Keratinocyte (primary cell): ENCODE measurements at regions not wholly inside any gene's neighbourhood (a gene's known extent, or its start where the extent isn't known, plus 50 kb on each side); places are given as distances from the start of the nearest gene placed in this dataset.

Experiments
- DNase-seq: peaks from one replicate; pipeline ENCODE4 v3.0.0-alpha.2; 2011; ENCODE audit warnings: low read depth, missing footprints, low spot score
- FAIRE-seq: peaks from 2 replicates; lab custom pipeline; 2011; peaks lifted over from hg19 to GRCh38; lab: Jason Lieb, UNC
- H2AFZ ChIP-seq: 2 replicates; pipeline ENCODE4 v1.6.0; 2012; ENCODE audit warnings: low read length, control low read depth, inconsistent platforms; ENCODE audit not compliant: control insufficient read depth
- H3K27ac ChIP-seq: 2 replicates; pipeline ENCODE4 v1.5.1; 2011; ENCODE audit warnings: low read length; ENCODE audit not compliant: control insufficient read depth, insufficient read depth
- H3K27me3 ChIP-seq: 3 replicates; pipeline ENCODE4 v1.6.0; 2011; ENCODE audit warnings: low read length; ENCODE audit not compliant: control insufficient read depth, insufficient read depth; ENCODE audit errors: extremely low read depth
- H3K36me3 ChIP-seq, 2 experiments: 2 replicates in 1 of 2; 3 replicates in 1 of 2; pipeline ENCODE4 v1.5.1; 2011; ENCODE audit warnings: low read length in 2 of 2, mild to moderate bottlenecking in 1 of 2; ENCODE audit not compliant: control insufficient read depth in 2 of 2, insufficient read depth in 2 of 2; ENCODE audit errors: extremely low read depth in 1 of 2
- H3K4me1 ChIP-seq: 3 replicates; pipeline ENCODE4 v1.5.1; 2011; ENCODE audit warnings: low read length; ENCODE audit not compliant: control insufficient read depth, insufficient read depth; ENCODE audit errors: extremely low read depth
- H3K4me2 ChIP-seq: 3 replicates; pipeline ENCODE4 v1.6.0; 2011; ENCODE audit warnings: low read depth, low read length; ENCODE audit not compliant: control insufficient read depth, insufficient read depth; ENCODE audit errors: extremely low read depth
- H3K4me3 ChIP-seq, 3 experiments: fragments of 200-600 bp in 1 of 3; sonication (generic) in 1 of 3; 2 replicates in 2 of 3; 3 replicates in 1 of 3; pipeline ENCODE4 v1.5.1; 2011 to 2016; ENCODE audit warnings: low read length in 3 of 3, mild to moderate bottlenecking in 3 of 3, control low read depth in 2 of 3, inconsistent platforms in 1 of 3, low read depth in 1 of 3, mixed read lengths in 1 of 3, mixed run types in 1 of 3, moderate library complexity in 1 of 3; ENCODE audit not compliant: control insufficient read depth in 2 of 3, insufficient read depth in 2 of 3; ENCODE audit errors: extremely low read depth in 1 of 3
- H3K79me2 ChIP-seq: 2 replicates; pipeline ENCODE4 v1.6.0; 2012; ENCODE audit warnings: low read length; ENCODE audit not compliant: control insufficient read depth, insufficient read depth
- H3K9ac ChIP-seq: 3 replicates; pipeline ENCODE4 v1.6.0; 2011; ENCODE audit warnings: low read length; ENCODE audit not compliant: control insufficient read depth, insufficient read depth; ENCODE audit errors: extremely low read depth
- H3K9me1 ChIP-seq: 3 replicates; pipeline ENCODE4 v1.6.0; 2011; ENCODE audit warnings: low read length; ENCODE audit not compliant: control insufficient read depth, insufficient read depth; ENCODE audit errors: extremely low read depth
- H3K9me3 ChIP-seq: 2 replicates; pipeline ENCODE4 v1.5.1; 2012; ENCODE audit warnings: low read depth, low read length; ENCODE audit not compliant: control insufficient read depth
- H4K20me1 ChIP-seq: 3 replicates; pipeline ENCODE4 v1.6.0; 2011; ENCODE audit warnings: low read length; ENCODE audit not compliant: control insufficient read depth, insufficient read depth; ENCODE audit errors: extremely low read depth
- CTCF ChIP-seq, 3 experiments: IDR thresholded peaks in 1 of 3; conservative IDR thresholded peaks in 1 of 3; optimal IDR thresholded peaks in 1 of 3; 2 replicates in 2 of 3; 3 replicates in 1 of 3; pipeline versions ENCODE3 to v1.5.1; 2011; ENCODE audit warnings: low read length in 3 of 3, mild to moderate bottlenecking in 3 of 3, moderate library complexity in 2 of 3, control low read depth in 1 of 3, inconsistent platforms in 1 of 3; ENCODE audit not compliant: insufficient read depth in 2 of 3; ENCODE audit errors: extremely low read depth in 1 of 3
- EZH2 ChIP-seq: IDR thresholded peaks from one replicate; pipeline ENCODE4 v1.6.1; 2012; ENCODE audit warnings: inconsistent platforms, mild to moderate bottlenecking, low read length, moderate library complexity
- dilution Hi-C: fragments of 300-500 bp; cut with MboI; formaldehyde crosslinking; loops from one replicate; pipeline ENCODE4 v1.7.0; 2020; ENCODE audit warnings: low sequenced_read_pairs; ENCODE audit not compliant: extremely low pct_ligation_motif_present

GRCh38 chr6:103983011-103983410 lies 876.7 kb downstream of the HACE1 start:
- Histone ChIP-seq H3K9ac (no peak overlapping the region), H3K27ac (no peak overlapping the region), H3K9me3 (no peaks in the 10 kb centered on the region), H3K27me3 (no peaks in the 10 kb centered on the region), H3K36me3 (no peaks in the 10 kb centered on the region), H2AFZ (no peak overlapping the region), H3K79me2 (no peaks in the 10 kb centered on the region), H3K4me2 (no peak overlapping the region), H4K20me1 (no peaks in the 10 kb centered on the region), H3K4me1 (no peaks in the 10 kb centered on the region), H3K9me1 (no peaks in the 10 kb centered on the region), H3K4me3 (no peak overlapping the region)
- no peak for DNase-seq
- dilution Hi-C loops = no loop called here
- no peak for FAIRE-seq
- TF ChIP-seq CTCF (optimal IDR thresholded peaks at IDR 0.05 in 1 of 3, IDR thresholded peaks at IDR 0.05 in 1 of 3, conservative IDR thresholded peaks at IDR 0.05 in 1 of 3; ENCODE audit: extremely low read depth in 1 of 3, insufficient read depth in 2 of 3, low read length in 3 of 3) = no peak

GRCh38 chr6:103982574-103982973 lies 877.1 kb downstream of the HACE1 start:
- Histone ChIP-seq H3K9me1 (no peaks in the 10 kb centered on the region), H3K36me3 (no peaks in the 10 kb centered on the region), H4K20me1 (no peaks in the 10 kb centered on the region), H3K4me3 (no peak overlapping the region), H3K27me3 (no peaks in the 10 kb centered on the region), H2AFZ (no peak overlapping the region), H3K4me2 (no peak overlapping the region), H3K27ac (no peak overlapping the region), H3K4me1 (no peaks in the 10 kb centered on the region), H3K79me2 (no peaks in the 10 kb centered on the region), H3K9me3 (no peaks in the 10 kb centered on the region), H3K9ac (no peak overlapping the region)
- TF ChIP-seq EZH2 (no peak), CTCF (optimal IDR thresholded peaks at IDR 0.05 in 1 of 3, IDR thresholded peaks at IDR 0.05 in 1 of 3, conservative IDR thresholded peaks at IDR 0.05 in 1 of 3; ENCODE audit: extremely low read depth in 1 of 3, insufficient read depth in 2 of 3, low read length in 3 of 3) (no peak)
- no peak for FAIRE-seq
- no peak for DNase-seq
- dilution Hi-C loops = no loop called here
